HG03064 (cell line): ENCODE measurements at regions not wholly inside any gene's neighbourhood (a gene's known extent, or its start where the extent isn't known, plus 50 kb on each side); places are given as distances from the start of the nearest gene placed in this dataset.
"Not testable (repeated sequence)": the region's sequence is repeated elsewhere in the genome, so short reads cannot be mapped to it uniquely, and the experiment has no call there.

Experiments used
- ATAC-seq: cut with Tn5 transposase; IDR thresholded peaks from one replicate; pipeline ENCODE4 v1.9.1; 2021; ENCODE audit warnings: low read depth; ENCODE audit not compliant: unreplicated experiment

GRCh38 chr13:80860845-80861244 lies 519.9 kb upstream of the SPRY2 start:
- no peak for ATAC-seq

- no peak for ATAC-seq
Observed at GRCh38 chr13:80858131-80858530, 517.2 kb upstream of the SPRY2 start.

- no peak for ATAC-seq
Observed at GRCh38 chr13:80857321-80857720, 516.4 kb upstream of the SPRY2 start.

- ATAC-seq = no peak
Observed at GRCh38 chr13:80850771-80851170, 509.8 kb upstream of the SPRY2 start.

GRCh38 chr13:80844164-80844563 lies 503.2 kb upstream of the SPRY2 start:
- no peak for ATAC-seq

- no peak for ATAC-seq
Observed at GRCh38 chr13:80841414-80841813, 500.5 kb upstream of the SPRY2 start.

- ATAC-seq = no peak
Observed at GRCh38 chr13:80840316-80840976, 499.5 kb upstream of the SPRY2 start.

- ATAC-seq = no peak
Observed at GRCh38 chr13:80835902-80836301, 495.0 kb upstream of the SPRY2 start.

- no peak for ATAC-seq
Observed at GRCh38 chr13:80830431-80830830, 489.5 kb upstream of the SPRY2 start.

GRCh38 chr13:80828759-80829158 lies 487.8 kb upstream of the SPRY2 start:
- ATAC-seq = no peak

GRCh38 chr13:80825276-80825675 lies 484.4 kb upstream of the SPRY2 start:
- no peak for ATAC-seq

- no peak for ATAC-seq
Observed at GRCh38 chr13:80824229-80824628, 483.3 kb upstream of the SPRY2 start.

GRCh38 chr13:80823472-80823871 lies 482.5 kb upstream of the SPRY2 start:
- no peak for ATAC-seq

GRCh38 chr13:80821466-80821865 lies 480.5 kb upstream of the SPRY2 start:
- no peak for ATAC-seq

GRCh38 chr13:80817979-80818378 lies 477.1 kb upstream of the SPRY2 start:
- ATAC-seq = no peak

- ATAC-seq = no peak
Observed at GRCh38 chr13:80814541-80814940, 473.6 kb upstream of the SPRY2 start.

- not testable (repeated sequence) for ATAC-seq
Observed at GRCh38 chr13:80810294-80810693, 469.4 kb upstream of the SPRY2 start.

- ATAC-seq = no peak
Observed at GRCh38 chr13:80802946-80803345, 462.0 kb upstream of the SPRY2 start.

GRCh38 chr13:80798576-80799133 lies 457.7 kb upstream of the SPRY2 start:
- no peak for ATAC-seq

- no peak for ATAC-seq
Observed at GRCh38 chr13:80787604-80788003, 446.7 kb upstream of the SPRY2 start.

- no peak for ATAC-seq
Observed at GRCh38 chr13:80783926-80784565, 443.1 kb upstream of the SPRY2 start.

GRCh38 chr13:80782441-80782840 lies 441.5 kb upstream of the SPRY2 start:
- ATAC-seq = no peak
